Breast epithelium (tissue), 3 donors: ENCODE measurements at regions not wholly inside any gene's neighbourhood (a gene's known extent, or its start where the extent isn't known, plus 50 kb on each side); places are given as distances from the start of the nearest gene placed in this dataset.

Source experiments
- POLR2A ChIP-seq: fragments of 450-650 bp; IDR thresholded peaks from one replicate; pipeline ENCODE4 v1.6.1; 2016; ENCODE audit warnings: antibody characterized with exemption, mild to moderate bottlenecking, moderate library complexity
- TF ChIP-seq, protein P1 (sequence below), 3 donors: fragments of 450-650 bp; IDR thresholded peaks; one replicate each; pipeline ENCODE4 v1.5.1; 2016 to 2017; ENCODE audit warnings: antibody characterized with exemption in 3 of 3, mild to moderate bottlenecking in 3 of 3, moderate library complexity in 3 of 3

DNA sequence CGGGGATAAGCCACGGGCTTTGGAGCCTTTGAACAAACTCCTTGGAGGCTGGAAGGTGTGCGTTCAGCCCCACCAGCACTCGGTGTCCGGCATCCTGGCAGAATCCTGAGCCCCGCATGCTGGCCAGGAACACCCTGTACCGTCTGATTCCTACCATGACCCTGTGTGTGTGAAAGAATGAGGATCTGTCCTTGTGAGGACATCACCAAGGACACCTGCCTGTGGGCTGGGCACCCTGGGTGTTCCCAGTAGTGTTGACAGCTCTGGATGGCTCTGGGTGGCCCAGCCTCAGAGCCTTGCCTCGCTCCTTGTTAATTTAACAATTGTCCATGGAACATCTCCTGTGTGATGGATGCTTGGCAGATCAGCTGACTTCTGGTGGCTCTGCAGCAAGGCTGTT is 234.3 kb downstream of the QKI start:
- TF ChIP-seq, protein P1, sequence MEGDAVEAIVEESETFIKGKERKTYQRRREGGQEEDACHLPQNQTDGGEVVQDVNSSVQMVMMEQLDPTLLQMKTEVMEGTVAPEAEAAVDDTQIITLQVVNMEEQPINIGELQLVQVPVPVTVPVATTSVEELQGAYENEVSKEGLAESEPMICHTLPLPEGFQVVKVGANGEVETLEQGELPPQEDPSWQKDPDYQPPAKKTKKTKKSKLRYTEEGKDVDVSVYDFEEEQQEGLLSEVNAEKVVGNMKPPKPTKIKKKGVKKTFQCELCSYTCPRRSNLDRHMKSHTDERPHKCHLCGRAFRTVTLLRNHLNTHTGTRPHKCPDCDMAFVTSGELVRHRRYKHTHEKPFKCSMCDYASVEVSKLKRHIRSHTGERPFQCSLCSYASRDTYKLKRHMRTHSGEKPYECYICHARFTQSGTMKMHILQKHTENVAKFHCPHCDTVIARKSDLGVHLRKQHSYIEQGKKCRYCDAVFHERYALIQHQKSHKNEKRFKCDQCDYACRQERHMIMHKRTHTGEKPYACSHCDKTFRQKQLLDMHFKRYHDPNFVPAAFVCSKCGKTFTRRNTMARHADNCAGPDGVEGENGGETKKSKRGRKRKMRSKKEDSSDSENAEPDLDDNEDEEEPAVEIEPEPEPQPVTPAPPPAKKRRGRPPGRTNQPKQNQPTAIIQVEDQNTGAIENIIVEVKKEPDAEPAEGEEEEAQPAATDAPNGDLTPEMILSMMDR (IDR thresholded peaks at IDR 0.05), result no peak
- TF ChIP-seq POLR2A, result no peak
